GM10248 (cell line): ENCODE measurements at regions not wholly inside any gene's neighbourhood (a gene's known extent, or its start where the extent isn't known, plus 50 kb on each side); places are given as distances from the start of the nearest gene placed in this dataset.

Experiments
- CTCF ChIA-PET: fragments of 300-600 bp; sonication (Branson Sonifier 250); formaldehyde crosslinking; extraction: SDS; loops from one replicate; lab custom pipeline; 2021; ENCODE audit warnings: antibody characterized with exemption; lab: Yijun Ruan, JAX
- POLR2A ChIA-PET: fragments of 350-650 bp; sonication (Branson Sonifier 250); formaldehyde crosslinking; extraction: SDS; loops from one replicate; lab custom pipeline; 2020; ENCODE audit warnings: antibody characterized with exemption; lab: Yijun Ruan, JAX
- DNase-seq: peaks from one replicate; pipeline ENCODE4 v3.0.0; 2012; ENCODE audit errors: extremely low spot score
- TF ChIP-seq, protein P1 (sequence below): IDR thresholded peaks from 2 replicates; pipeline ENCODE4 v1.5.1; 2012; ENCODE audit warnings: mild to moderate bottlenecking, low read depth; ENCODE audit errors: extremely low read depth, missing control alignments, control extremely low read depth

DNA sequence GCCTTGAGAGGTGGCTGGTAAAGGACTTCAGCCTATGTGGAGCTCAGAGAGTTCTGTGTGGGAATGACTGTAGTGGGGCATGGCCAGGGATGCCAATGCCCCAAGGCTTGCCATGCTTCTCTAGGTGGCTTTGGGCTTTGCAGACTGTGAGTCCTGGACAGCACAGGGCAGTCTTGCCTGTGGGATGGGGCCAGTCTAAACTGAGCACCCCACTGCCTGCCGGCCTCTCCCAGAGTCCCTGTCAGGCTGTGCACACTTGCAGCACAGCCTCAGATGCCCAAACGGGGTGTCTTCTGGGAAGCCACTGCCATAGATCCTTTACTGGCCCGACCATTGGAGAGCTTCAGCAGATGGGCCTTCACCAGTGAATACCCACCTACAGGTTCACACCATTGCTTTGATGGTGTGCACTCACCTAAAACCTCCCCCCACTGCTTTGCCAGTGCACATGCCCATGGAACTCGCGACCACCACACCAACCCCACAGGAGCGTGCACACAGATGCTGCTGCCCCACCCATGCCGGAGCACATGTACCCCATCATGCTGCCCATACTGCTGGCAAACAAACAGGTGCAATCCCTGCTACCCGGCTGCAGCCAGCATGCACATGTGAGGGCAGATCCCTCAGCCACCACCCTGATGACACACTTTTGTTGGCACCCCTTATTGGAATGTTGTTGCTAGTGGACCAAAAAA, 97.3 kb upstream of the CNKSR2 start:
- DNase-seq: no peak

DNA sequence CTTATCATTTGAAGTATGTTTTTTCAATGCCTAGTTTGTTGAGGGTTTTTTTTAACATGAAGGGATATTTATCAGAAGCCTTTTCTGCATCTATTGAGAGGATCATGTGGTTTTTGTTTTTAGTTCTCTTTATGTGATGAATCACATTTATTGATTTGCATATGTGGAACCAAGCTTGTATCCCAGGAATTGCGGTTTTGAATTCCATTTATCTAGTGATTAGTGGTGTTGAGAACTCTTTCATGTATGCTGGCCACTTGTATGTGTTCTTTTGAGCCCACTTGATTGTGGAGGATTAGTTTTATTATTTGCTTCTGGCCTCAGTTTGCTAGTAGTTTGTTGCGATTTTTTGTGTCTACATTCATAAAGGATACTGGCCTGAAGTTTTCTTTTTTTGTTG, 85.0 kb upstream of the CNKSR2 start:
- TF ChIP-seq, protein P1, sequence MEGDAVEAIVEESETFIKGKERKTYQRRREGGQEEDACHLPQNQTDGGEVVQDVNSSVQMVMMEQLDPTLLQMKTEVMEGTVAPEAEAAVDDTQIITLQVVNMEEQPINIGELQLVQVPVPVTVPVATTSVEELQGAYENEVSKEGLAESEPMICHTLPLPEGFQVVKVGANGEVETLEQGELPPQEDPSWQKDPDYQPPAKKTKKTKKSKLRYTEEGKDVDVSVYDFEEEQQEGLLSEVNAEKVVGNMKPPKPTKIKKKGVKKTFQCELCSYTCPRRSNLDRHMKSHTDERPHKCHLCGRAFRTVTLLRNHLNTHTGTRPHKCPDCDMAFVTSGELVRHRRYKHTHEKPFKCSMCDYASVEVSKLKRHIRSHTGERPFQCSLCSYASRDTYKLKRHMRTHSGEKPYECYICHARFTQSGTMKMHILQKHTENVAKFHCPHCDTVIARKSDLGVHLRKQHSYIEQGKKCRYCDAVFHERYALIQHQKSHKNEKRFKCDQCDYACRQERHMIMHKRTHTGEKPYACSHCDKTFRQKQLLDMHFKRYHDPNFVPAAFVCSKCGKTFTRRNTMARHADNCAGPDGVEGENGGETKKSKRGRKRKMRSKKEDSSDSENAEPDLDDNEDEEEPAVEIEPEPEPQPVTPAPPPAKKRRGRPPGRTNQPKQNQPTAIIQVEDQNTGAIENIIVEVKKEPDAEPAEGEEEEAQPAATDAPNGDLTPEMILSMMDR: no peak
- no peak for DNase-seq
- CTCF ChIA-PET: no interaction called here
- POLR2A ChIA-PET: no interaction called here

More for the DNA sequence above, 97.3 kb upstream of the CNKSR2 start:
- ChIA-PET POLR2A (no interaction called here), CTCF (no interaction called here)
- TF ChIP-seq, protein P1: no peak

DNA sequence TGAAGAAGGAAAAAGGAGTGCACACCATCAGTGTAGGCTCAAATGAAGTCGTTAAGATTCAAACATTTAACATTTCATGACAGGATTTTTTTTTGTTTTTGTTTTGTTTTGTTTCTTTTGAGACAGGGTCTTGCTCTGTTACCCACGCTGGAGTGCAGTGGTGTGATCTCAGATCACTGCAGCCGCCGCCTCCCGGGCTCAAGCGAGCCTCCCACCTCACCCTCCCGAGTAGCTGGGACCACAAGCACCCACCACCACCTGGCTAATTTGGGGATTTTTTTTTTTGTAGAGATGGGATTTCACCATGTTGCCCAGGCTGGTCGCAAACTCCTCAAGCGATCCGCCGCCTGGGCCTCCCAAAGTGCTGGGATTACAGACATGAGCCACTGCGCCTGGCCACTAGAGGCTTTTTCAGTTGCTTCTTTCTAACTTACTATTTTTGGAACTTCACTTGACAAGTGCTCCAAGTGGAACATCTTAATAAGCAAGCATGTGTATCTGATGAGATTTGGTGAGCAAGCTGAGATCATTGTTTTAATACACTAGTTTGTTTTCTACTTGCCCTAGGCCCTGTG, 78.9 kb upstream of the CNKSR2 start:
- TF ChIP-seq, protein P1: no peak
- ChIA-PET POLR2A (no interaction called here), CTCF (no interaction called here)
- DNase-seq: no peak

DNA sequence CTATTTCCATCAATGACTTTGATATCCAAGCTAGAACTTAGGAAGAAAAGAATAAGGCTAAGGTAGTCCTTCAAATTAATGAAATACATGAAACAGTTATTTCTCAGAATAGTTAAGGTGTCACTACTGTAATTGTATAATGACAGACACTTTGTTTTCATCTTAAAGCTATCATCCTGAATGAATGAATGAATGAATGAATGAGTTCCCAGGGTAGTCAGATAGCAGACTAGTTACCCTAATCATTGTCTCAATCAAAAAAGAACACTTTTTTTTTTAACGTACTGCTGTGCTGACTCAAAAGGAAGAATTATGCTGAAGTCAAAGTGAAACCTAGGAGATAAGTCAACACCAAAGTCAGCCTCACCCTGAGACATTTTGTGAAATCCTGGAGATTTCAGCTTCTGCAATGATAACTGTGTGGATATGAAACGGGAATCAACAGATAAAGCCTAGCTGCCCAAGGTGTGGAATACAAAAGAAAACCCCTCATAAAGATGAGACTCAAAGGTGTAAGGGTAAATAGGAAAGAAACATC, 68.3 kb upstream of the CNKSR2 start:
- DNase-seq: no peak
- TF ChIP-seq, protein P1: no peak
- POLR2A ChIA-PET: no interaction called here
- CTCF ChIA-PET: no interaction called here

DNA sequence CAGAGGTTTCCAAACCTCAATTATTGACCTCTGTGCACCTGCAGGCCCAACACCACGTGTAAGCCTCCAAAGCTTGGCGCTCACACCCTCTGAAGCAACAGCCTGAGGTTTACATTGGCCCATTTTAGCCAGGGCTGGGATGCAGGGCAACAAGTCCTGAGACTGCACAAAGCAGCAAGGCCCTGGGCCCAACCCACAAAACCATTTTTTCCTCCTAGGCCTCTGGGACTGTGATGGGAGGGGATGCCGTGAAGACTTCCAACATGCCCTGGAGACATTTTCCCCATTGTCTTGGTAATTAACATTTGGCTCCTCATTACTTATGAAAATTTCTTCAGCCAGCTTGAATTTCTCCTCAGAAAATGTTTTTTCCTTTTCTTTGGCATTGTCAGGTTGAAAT, 54.9 kb upstream of the CNKSR2 start:
- CTCF ChIA-PET: no interaction called here
- TF ChIP-seq, protein P1: no peak
- DNase-seq: no peak
- POLR2A ChIA-PET: no interaction called here
